Natural killer cell (primary cell): ENCODE measurements at regions not wholly inside any gene's neighbourhood (a gene's known extent, or its start where the extent isn't known, plus 50 kb on each side); places are given as distances from the start of the nearest gene placed in this dataset.

Experiments
- ATAC-seq, 3 donors: fragments of 150-1000 bp in 2 of 3; fragments of 200-7000 bp in 1 of 3; cut with Tn5 transposase; 1 replicate in 1 of 3; 2 replicates in 2 of 3; pipeline ENCODE4 v1.10.0; 2021; ENCODE audit warnings: mild to moderate bottlenecking in 2 of 3, moderate library complexity in 2 of 3
- DNase-seq, 2 donors: peaks; one replicate each; pipeline versions ENCODE4 v3.0.0 to v3.0.0-alpha.2; 2013 to 2021; ENCODE audit warnings: mixed read lengths in 1 of 2
- H3K27ac ChIP-seq: one replicate; pipeline ENCODE4 v1.5.1; 2013; ENCODE audit warnings: mild to moderate bottlenecking, low read length
- H3K27me3 ChIP-seq: one replicate; pipeline ENCODE4 v1.6.1; 2013; ENCODE audit warnings: low read length; ENCODE audit not compliant: control insufficient read depth, insufficient read depth
- H3K36me3 ChIP-seq: one replicate; pipeline ENCODE4 v1.6.1; 2013; ENCODE audit warnings: low read length; ENCODE audit not compliant: control insufficient read depth, insufficient read depth
- H3K4me1 ChIP-seq: one replicate; pipeline ENCODE4 v1.6.1; 2013; ENCODE audit warnings: low read length; ENCODE audit not compliant: control insufficient read depth, insufficient read depth
- H3K4me3 ChIP-seq: one replicate; pipeline ENCODE4 v1.5.1; 2013; ENCODE audit warnings: low read length
- H3K9me3 ChIP-seq: one replicate; pipeline ENCODE4 v1.6.1; 2013; ENCODE audit warnings: low read length; ENCODE audit not compliant: control insufficient read depth, insufficient read depth
- H3K27ac Mint-ChIP-seq, 2 donors: one replicate each; pipeline ENCODE4 v1.8.0; 2022; ENCODE audit warnings: mild to moderate bottlenecking in 2 of 2, mixed read lengths in 2 of 2, moderate library complexity in 1 of 2
- H3K27me3 Mint-ChIP-seq, 2 donors: one replicate each; pipeline ENCODE4 v1.8.0; 2022; ENCODE audit warnings: low read depth in 2 of 2, mixed read lengths in 2 of 2
- H3K36me3 Mint-ChIP-seq: one replicate; pipeline ENCODE4 v1.8.0; 2022; ENCODE audit warnings: mixed read lengths
- H3K4me1 Mint-ChIP-seq, 2 donors: one replicate each; pipeline ENCODE4 v1.8.0; 2022; ENCODE audit warnings: mixed read lengths in 2 of 2
- H3K4me3 Mint-ChIP-seq: one replicate; pipeline ENCODE4 v1.8.0; 2022; ENCODE audit warnings: mild to moderate bottlenecking, moderate library complexity, mixed read lengths
- H3K9me3 Mint-ChIP-seq, 2 donors: one replicate each; pipeline ENCODE4 v1.8.0; 2022; ENCODE audit warnings: mixed read lengths in 2 of 2
- WGBS: methylation state at CpG from one replicate; pipeline ENCODE4 v1.1.7; 2013; ENCODE audit warnings: missing lambda C conversion rate; ENCODE audit not compliant: insufficient coverage; 5-methylcytosine and 5-hydroxymethylcytosine counted together
- intact Hi-C: fragments of 100-400 bp; cut with micrococcal nuclease; formaldehyde crosslinking; loops from one replicate; pipeline ENCODE4 v1.14.2; 2022
- TF ChIP-seq, protein P1 (sequence below): fragments of 200-600 bp; IDR thresholded peaks from one replicate; pipeline ENCODE4 v1.8.0; 2022; ENCODE audit warnings: antibody characterized with exemption

DNA sequence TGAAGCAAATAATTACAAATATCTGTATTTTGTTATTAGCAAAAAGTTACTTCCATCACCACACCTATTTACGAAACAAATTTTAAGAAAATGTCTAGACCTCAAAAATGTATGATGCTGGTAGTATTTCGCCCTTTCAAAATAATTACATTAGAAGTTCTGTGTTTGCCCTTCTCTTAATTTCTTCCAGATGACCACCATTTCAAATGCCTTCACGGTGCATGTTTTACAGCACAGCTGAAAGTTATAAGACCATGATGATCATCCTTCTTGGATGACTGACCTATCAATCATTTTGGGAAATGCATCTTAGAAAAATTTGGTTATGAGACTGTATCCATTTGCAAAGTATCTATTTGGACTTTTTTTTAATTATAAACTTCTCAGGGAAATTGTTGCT lies 390.8 kb downstream of the SLITRK6 start:
- intact Hi-C loops, result no loop called here
- no peak overlapping the region for H3K27ac ChIP-seq
- Mint-ChIP-seq H3K9me3 (peaks cover 14% of the 10 kb centered on the region in 2 donors), H3K4me1 (no peaks in the 10 kb centered on the region), H3K27me3 (no peaks in the 10 kb centered on the region), H3K4me3 (no peak overlapping the region), H3K27ac (no peak overlapping the region), H3K36me3 (no peaks in the 10 kb centered on the region)
- 78% methylated on average over 2 of the region's 3 CpGs for WGBS
- H3K27me3 ChIP-seq, result no peaks in the 10 kb centered on the region
- peaks cover 3% of the 10 kb centered on the region for H3K9me3 ChIP-seq
- no peak for DNase-seq
- TF ChIP-seq, protein P1, sequence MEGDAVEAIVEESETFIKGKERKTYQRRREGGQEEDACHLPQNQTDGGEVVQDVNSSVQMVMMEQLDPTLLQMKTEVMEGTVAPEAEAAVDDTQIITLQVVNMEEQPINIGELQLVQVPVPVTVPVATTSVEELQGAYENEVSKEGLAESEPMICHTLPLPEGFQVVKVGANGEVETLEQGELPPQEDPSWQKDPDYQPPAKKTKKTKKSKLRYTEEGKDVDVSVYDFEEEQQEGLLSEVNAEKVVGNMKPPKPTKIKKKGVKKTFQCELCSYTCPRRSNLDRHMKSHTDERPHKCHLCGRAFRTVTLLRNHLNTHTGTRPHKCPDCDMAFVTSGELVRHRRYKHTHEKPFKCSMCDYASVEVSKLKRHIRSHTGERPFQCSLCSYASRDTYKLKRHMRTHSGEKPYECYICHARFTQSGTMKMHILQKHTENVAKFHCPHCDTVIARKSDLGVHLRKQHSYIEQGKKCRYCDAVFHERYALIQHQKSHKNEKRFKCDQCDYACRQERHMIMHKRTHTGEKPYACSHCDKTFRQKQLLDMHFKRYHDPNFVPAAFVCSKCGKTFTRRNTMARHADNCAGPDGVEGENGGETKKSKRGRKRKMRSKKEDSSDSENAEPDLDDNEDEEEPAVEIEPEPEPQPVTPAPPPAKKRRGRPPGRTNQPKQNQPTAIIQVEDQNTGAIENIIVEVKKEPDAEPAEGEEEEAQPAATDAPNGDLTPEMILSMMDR, result no peak
- ATAC-seq, result no peak
- no peaks in the 10 kb centered on the region for H3K4me1 ChIP-seq
- no peak overlapping the region for H3K4me3 ChIP-seq
- no peaks in the 10 kb centered on the region for H3K36me3 ChIP-seq

DNA sequence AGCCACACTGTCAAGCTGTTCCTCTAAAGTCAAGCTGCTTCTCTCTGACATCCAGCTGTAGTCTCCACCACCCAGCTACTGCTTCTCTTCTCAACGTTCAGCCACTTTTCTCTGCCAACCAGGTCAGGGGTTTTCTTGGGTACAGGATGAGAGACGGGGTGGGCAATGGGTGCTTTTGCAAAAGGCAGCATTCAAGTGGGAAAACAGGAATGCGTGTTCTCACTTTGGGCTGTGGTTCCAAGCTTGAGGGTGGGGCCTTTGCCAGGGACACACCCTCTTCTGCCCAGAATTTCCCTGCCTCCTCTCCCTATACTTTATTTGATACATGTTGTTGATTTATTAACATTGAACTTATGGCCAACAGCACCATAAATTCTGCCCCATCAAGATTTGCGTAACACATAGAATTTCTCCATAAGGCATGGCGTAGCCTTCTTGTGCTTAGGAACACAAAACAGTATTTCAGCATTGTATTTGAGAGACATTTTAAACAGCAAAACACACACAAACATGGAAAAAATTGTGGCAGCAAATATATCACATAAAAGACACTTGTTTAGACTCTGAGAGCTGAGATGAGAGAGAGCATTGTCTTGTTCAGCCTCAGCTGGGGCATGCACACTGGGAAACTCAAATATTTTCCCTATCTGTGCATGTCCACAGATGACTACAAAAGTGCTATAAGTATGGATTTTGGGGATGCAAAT lies 392.8 kb downstream of the SLITRK6 start:
- H3K4me3 ChIP-seq, result no peak overlapping the region
- H3K9me3 Mint-ChIP-seq, result peaks cover 8 to 10% of the 10 kb centered on the region in 2 donors
- no peaks in the 10 kb centered on the region for H3K36me3 ChIP-seq
- ATAC-seq (no peak), DNase-seq (no peak)
- WGBS, result 95% methylated on average over 4 of the region's 5 CpGs
- peaks cover 3% of the 10 kb centered on the region for H3K9me3 ChIP-seq
- no peaks in the 10 kb centered on the region for H3K36me3 Mint-ChIP-seq
- H3K4me1 ChIP-seq, result no peaks in the 10 kb centered on the region
- no peaks in the 10 kb centered on the region for H3K27me3 Mint-ChIP-seq
- intact Hi-C loops, result no loop called here
- no peak overlapping the region for H3K27ac Mint-ChIP-seq
- no peaks in the 10 kb centered on the region for H3K27me3 ChIP-seq
- TF ChIP-seq, protein P1, result no peak
- H3K27ac ChIP-seq, result no peak overlapping the region
- H3K4me1 Mint-ChIP-seq, result no peaks in the 10 kb centered on the region
- H3K4me3 Mint-ChIP-seq, result no peak overlapping the region

DNA sequence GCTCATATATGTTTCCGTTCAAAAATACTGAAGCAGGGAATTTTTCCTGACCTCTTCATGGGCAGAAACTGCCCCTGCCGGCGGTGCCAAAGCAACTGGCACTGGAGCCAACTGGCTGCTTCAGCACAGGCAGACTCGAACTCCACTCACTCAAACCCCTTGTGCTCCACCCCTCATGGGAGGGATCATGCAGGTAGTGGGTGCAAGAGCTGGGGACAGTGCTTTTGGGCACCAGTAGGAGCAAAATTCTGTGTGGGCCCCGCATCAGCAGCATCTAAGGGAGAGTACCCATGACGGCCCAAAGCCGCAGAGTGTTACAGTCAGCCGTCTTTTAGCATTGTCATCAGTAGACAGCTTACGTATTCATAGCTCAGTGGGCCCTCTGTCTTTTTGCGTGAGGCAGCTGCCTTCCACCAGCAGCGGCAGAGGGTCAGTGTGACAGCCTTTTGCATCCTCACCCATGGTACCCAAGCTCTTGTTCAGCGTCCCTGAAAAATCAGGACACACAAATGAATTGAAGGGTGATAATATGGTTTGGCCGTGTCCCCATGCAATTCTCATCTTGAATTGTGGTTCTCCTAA lies 393.8 kb downstream of the SLITRK6 start:
- H3K36me3 ChIP-seq, result no peaks in the 10 kb centered on the region
- Mint-ChIP-seq H3K4me3 (no peak overlapping the region), H3K27ac (no peak overlapping the region), H3K9me3 (peaks cover 6 to 9% of the 10 kb centered on the region in 2 donors), H3K4me1 (no peaks in the 10 kb centered on the region), H3K27me3 (no peaks in the 10 kb centered on the region), H3K36me3 (no peaks in the 10 kb centered on the region)
- H3K4me1 ChIP-seq, result no peaks in the 10 kb centered on the region
- WGBS, result 93% methylated on average over 12 of the region's 13 CpGs
- intact Hi-C loops, result no loop called here
- ATAC-seq (no peak), DNase-seq (no peak)
- H3K4me3 ChIP-seq, result no peak overlapping the region
- no peaks in the 10 kb centered on the region for H3K27me3 ChIP-seq
- H3K9me3 ChIP-seq, result peaks cover 3% of the 10 kb centered on the region
- no peak overlapping the region for H3K27ac ChIP-seq
- TF ChIP-seq, protein P1, result no peak

- no peaks in the 10 kb centered on the region for H3K4me1 Mint-ChIP-seq
- H3K36me3 Mint-ChIP-seq, result no peaks in the 10 kb centered on the region
- Histone ChIP-seq H3K4me1 (no peaks in the 10 kb centered on the region), H3K9me3 (no peaks in the 10 kb centered on the region), H3K27ac (no peak overlapping the region), H3K4me3 (no peak overlapping the region), H3K27me3 (no peaks in the 10 kb centered on the region), H3K36me3 (no peaks in the 10 kb centered on the region)
- no peak overlapping the region for H3K4me3 Mint-ChIP-seq
- ATAC-seq (no peak), DNase-seq (no peak)
- peaks cover 11 to 13% of the 10 kb centered on the region in 2 donors for H3K9me3 Mint-ChIP-seq
- TF ChIP-seq, protein P1, result no peak
- H3K27me3 Mint-ChIP-seq, result no peaks in the 10 kb centered on the region
- no peak overlapping the region for H3K27ac Mint-ChIP-seq
- intact Hi-C loops, result no loop called here
- 81% methylated on average over 3 of the region's 3 CpGs for WGBS
These were observed 412.8 kb downstream of the SLITRK6 start for GRCh38 chr13:85386424-85386823.
